ENCODE measurements at regions not wholly inside any gene's neighbourhood (a gene's known extent, or its start where the extent isn't known, plus 50 kb on each side); places are given as distances from the start of the nearest gene placed in this dataset.

GRCh38 chr2:16069663-16069932, 129.2 kb downstream of the MYCN start:
- no peak for TF ChIP-seq CTCF (IDR thresholded peaks at IDR 0.05; ENCODE audit: low read length)
- TF ChIP-seq EZH2 (IDR thresholded peaks at IDR 0.05; ENCODE audit: borderline replicate concordance, low read length) = no peak
